Fibroblast of lung (primary cell): ENCODE measurements at regions not wholly inside any gene's neighbourhood (a gene's known extent, or its start where the extent isn't known, plus 50 kb on each side); places are given as distances from the start of the nearest gene placed in this dataset.

Experiments
- EZH2 ChIP-seq: IDR thresholded peaks from 2 replicates; pipeline ENCODE4 v1.5.1; 2012; ENCODE audit warnings: low read length, control low read depth, mild to moderate bottlenecking; ENCODE audit errors: missing control alignments
- TF ChIP-seq, protein P1 (sequence below), 2 donors: IDR thresholded peaks in 1 of 2; conservative IDR thresholded peaks in 1 of 2; 1 replicate in 1 of 2; 2 replicates in 1 of 2; pipeline ENCODE4 v1.5.1; 2011 to 2012; ENCODE audit warnings: low read length in 2 of 2, control low read depth in 1 of 2, inconsistent platforms in 1 of 2, low read depth in 1 of 2, mild to moderate bottlenecking in 1 of 2

DNA sequence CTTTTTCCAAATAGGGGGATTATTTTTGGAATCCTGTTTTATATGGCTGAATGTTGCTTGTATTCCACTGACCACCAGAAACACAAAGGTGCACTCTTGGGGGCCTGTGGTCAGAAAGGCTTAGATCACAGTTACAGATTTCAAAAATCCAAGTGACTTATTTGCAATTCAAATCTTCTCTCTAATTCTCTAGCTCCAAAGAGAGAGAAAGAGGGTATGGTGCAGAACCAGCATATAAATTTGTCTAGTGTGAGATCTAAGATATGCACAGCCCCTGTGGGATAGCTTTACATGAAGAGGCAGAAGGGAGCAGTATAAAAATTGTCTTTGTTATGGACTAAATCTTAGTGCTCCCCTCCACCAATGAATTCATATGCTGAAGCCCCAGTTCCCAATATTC is 1121.7 kb upstream of the CELF2 start:
- TF ChIP-seq, protein P1, sequence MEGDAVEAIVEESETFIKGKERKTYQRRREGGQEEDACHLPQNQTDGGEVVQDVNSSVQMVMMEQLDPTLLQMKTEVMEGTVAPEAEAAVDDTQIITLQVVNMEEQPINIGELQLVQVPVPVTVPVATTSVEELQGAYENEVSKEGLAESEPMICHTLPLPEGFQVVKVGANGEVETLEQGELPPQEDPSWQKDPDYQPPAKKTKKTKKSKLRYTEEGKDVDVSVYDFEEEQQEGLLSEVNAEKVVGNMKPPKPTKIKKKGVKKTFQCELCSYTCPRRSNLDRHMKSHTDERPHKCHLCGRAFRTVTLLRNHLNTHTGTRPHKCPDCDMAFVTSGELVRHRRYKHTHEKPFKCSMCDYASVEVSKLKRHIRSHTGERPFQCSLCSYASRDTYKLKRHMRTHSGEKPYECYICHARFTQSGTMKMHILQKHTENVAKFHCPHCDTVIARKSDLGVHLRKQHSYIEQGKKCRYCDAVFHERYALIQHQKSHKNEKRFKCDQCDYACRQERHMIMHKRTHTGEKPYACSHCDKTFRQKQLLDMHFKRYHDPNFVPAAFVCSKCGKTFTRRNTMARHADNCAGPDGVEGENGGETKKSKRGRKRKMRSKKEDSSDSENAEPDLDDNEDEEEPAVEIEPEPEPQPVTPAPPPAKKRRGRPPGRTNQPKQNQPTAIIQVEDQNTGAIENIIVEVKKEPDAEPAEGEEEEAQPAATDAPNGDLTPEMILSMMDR (conservative IDR thresholded peaks at IDR 0.05 in 1 of 2, IDR thresholded peaks at IDR 0.05 in 1 of 2; ENCODE audit: low read depth in 1 of 2, low read length in 2 of 2) = no peak
- TF ChIP-seq EZH2 = no peak
